ENCODE measurements at regions not wholly inside any gene's neighbourhood (a gene's known extent, or its start where the extent isn't known, plus 50 kb on each side); places are given as distances from the start of the nearest gene placed in this dataset.

- no peak for TF ChIP-seq CTCF (conservative IDR thresholded peaks at IDR 0.05; ENCODE audit: low read depth, low read length)
- TF ChIP-seq EZH2 (IDR thresholded peaks at IDR 0.05; ENCODE audit: borderline replicate concordance, low read depth, low read length, poor library complexity, severe bottlenecking) = no peak
Observed at GRCh38 chr2:176544557-176544956, 275.3 kb downstream of the MTX2 start.
